ENCODE measurements at regions not wholly inside any gene's neighbourhood (a gene's known extent, or its start where the extent isn't known, plus 50 kb on each side); places are given as distances from the start of the nearest gene placed in this dataset.
"Not testable (repeated sequence)": the region's sequence is repeated elsewhere in the genome, so short reads cannot be mapped to it uniquely, and the experiment has no call there.

DNA sequence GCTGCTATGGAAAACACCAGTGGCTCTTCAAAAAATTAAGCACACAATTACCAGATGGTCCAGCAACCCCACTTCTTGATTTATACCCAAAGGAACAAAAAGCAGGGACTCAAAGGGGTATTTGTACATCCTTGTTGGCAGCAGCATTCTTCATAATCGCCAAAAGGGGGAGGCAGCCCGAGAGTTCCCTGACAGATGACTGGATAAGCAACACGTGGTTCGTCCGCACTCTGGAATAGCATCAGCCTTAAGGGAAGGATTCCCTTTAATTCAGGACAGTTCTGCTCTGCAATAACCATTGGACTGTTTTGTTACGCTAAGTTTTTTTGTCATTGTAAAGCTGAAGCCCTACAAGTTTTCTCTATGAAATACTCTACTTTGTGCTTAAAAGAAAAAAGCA lies 76.7 kb upstream of the TWIST2 start:
- DNase-seq = no peak

DNA sequence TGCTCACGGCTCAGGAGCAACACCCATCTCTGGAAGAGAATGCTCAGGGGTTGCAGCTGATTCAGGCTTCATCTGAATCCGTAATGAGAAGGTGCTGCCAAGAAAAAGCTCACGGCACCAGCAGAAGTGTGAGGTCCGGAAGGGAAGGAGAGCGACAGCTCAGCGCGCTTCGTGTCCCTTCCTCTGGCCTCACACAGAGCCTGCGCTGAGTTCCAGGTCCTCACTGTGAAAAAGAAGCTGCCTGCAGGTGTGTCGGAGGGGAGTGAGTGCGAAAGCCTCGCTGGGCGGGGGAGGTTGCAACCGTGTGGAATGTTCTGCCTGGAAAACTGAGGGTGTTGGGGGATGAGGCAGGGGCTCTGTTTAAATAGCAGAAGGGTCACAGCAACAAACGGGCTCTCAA lies 76.2 kb upstream of the TWIST2 start:
- no peak for DNase-seq

GRCh38 chr2:238772635-238773297 lies 75.1 kb upstream of the TWIST2 start:
- DNase-seq = no peak

DNA sequence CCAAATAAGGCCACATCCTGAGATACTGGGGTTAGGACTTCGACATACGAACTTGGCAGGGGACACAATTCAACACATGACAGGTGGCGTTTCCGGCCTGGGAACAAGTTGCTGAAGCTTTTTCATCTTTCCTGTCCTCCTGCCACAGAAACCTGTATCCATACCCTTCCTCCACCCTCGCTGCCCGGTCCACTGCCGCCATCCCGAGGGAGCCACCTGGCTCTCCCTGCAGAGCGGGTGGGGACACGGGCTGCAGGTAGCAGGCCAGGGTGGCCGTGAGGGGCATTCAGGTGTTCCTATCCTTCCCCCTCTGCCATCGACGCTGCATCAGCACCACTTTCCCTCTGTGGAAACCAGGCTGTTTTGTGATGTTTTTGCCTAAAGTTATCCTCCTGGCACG lies 74.4 kb upstream of the TWIST2 start:
- DNase-seq = no peak

- DNase-seq = no peak
Observed at GRCh38 chr2:238774071-238774470, 73.8 kb upstream of the TWIST2 start.

- DNase-seq = no peak
Observed at GRCh38 chr2:238774980-238775509, 72.8 kb upstream of the TWIST2 start.

- DNase-seq = no peak
Observed at GRCh38 chr2:238775591-238775990, 72.3 kb upstream of the TWIST2 start.

GRCh38 chr2:238776003-238776760 lies 71.7 kb upstream of the TWIST2 start:
- no peak for DNase-seq

- not testable (repeated sequence) for DNase-seq
Observed at GRCh38 chr2:238776761-238777046, 71.2 kb upstream of the TWIST2 start.

DNA sequence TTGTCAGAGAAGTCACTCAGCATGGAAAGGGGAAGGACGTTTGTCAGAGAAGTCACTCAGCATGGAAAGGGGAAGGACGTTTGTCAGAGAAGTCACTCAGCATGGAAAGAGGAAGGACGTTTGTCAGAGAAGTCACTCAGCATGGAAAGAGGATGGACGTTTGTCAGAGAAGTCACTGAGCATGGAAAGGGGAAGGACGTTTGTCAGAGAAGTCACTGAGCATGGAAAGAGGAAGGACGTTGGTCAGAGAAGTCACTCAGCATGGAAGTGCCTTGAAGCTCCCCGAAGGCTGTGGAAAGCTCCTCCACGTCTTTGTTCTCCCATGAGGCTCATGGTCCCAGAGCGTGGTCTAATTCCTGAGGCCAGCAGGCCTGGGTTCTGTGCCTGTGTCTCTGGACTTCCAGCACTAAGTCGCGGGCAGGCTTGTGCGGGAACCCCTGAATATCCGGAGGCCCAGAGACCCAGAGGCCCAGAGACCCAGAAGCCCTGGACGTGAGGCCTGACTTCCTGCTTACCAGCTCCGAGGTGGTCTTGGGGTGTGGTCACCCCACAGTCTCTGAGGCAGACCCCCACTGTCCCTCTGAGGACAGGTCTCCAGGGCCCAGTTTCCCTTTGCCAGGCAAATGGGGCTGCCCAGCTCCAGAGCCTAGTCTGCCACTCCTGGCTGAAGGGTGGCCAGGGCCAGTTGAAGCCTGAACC lies 70.4 kb upstream of the TWIST2 start:
- no peak for DNase-seq

DNA sequence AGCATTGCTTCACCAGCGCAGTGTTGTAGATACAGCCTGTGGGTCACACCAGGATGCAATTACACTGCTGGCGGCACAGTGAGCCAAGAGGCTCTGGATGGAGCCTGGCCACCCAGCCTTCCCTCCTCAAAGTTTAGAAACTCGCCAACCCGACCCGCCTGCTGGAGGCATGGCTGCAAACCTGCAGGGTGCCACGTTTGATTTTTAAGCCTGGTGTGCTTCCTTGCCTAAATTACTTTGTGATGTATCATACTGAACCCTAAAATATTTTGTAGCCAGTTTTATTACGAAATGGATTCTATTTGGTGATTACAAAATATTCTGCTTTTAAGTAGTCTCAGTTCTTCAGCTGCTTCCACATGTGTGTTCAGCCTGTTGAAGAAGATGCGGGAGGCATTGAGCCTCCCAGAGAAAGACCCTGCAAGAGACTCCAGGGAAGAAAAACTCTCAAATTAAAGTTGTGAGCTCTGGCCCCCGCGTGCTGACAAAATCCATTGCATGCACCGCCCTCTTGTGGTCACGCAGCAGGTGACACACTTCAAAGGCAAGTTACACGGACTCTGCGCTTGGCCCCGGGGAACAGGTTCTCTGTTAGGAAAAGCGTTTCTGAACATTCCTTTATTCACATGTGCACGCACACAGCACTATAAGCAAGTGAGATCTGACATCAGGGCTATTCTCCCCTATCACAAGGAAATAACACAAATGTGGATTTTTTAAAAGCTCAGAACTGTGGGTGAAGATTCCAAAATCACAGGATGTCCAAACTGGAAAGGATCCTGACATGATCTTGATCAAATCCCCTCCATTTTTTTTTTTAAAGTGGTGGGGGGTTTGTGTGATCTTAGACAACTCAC lies 63.0 kb upstream of the TWIST2 start:
- peak; percentile 32 for DNase-seq

DNA sequence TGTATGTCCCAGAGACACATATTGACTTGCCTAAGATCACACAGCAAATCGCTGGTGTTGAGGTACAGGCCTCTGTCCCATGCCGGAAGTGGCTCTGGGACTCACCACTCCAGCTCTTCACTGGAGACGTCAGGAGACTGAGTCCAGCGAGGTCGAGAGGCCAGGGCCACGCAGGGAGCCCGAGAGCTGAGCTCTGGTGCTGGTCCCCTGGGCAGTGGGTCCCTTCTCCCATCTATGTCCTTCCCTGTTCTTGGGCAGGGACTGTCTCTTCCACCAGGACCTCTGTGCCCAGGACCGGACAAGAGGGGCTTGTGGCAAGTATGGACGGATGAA lies 62.4 kb upstream of the TWIST2 start:
- no peak for DNase-seq

- no peak for DNase-seq
Observed at GRCh38 chr2:238786379-238786778, 61.5 kb upstream of the TWIST2 start.

- DNase-seq = no peak
Observed at GRCh38 chr2:238786792-238787490, 60.9 kb upstream of the TWIST2 start.

GRCh38 chr2:238787501-238787900 lies 60.4 kb upstream of the TWIST2 start:
- no peak for DNase-seq

DNA sequence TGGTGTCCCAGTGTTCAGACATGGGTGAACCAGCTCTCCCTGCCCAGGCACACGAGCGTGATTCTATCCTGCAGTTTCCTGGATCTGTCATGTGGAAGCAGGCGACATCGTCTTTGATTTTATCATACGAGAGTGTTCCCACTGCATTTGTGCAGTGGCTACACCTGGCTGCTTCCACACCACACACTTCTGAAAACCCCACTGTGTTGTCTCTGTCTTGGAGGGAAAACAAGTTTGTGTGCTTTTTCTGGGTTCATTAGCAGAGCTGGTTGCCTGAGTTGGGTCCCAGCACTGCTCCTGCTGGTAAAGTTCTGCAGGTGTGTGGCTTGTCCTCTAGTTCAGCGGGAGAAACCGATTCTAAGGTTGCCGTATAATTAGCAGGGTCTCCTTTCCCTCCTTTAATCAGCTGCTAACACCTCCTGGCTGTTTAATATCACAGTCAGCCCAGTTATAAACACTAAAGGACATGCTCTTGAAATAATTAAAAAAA lies 58.5 kb upstream of the TWIST2 start:
- DNase-seq = no peak

GRCh38 chr2:238790126-238790832 lies 57.6 kb upstream of the TWIST2 start:
- DNase-seq = no peak

DNA sequence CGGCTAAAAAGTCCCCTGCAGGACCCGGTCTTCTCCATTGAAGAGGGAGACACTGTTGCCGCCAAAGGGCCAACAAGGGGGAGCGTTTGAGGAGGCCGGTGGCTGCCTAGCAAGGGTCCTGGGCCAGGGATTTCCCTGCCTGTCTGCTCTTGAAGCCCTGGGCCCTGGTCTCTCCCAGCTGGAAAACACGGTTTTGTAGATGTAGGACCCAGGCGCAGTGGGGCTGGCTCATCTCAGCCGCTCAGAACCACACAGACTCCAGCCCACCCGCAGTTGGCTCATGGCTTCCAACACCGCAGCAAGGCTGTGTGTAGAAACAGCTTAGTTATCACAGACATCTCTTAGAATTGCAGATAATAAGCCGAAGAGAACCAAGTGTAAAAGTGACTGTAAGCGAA lies 57.1 kb upstream of the TWIST2 start:
- no peak for DNase-seq

DNA sequence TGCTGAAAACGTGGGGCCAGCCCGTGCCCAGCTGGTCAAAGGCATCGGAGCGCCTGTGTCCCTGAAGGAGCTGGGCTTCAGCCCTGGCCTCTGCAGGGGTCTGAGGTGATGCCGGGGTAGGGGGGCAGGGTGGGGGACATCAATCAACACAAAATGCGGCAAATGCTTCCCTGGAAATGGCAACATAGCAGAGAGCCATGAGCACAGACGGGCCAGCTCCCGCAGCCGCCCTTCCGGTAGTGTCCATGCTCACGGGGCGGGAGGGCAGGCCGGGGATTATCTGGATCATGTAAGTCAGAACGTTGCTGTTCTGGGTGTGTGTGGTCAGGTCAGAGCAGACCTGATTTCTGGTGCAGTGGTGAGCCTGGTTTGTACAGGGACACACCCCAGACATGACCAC lies 56.5 kb upstream of the TWIST2 start:
- no peak for DNase-seq

DNA sequence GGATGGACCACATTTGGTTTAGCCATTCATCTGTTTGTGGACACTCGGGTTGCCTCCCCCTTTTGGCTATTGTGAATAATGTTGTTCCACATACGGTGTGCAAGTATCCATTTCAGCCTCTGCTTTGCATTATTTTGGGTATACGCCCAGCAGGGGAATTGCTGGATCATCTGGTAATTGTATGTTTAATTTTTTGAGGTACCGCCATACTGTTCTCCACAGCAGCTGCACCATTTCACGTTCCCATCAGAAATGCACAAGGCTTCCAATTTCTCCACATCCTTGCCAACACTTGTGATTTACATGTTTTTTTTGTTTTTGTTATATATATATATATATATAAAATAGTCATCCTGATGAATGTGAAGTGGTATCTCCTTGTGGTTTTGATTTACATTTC lies 54.6 kb upstream of the TWIST2 start:
- DNase-seq = no peak

DNA sequence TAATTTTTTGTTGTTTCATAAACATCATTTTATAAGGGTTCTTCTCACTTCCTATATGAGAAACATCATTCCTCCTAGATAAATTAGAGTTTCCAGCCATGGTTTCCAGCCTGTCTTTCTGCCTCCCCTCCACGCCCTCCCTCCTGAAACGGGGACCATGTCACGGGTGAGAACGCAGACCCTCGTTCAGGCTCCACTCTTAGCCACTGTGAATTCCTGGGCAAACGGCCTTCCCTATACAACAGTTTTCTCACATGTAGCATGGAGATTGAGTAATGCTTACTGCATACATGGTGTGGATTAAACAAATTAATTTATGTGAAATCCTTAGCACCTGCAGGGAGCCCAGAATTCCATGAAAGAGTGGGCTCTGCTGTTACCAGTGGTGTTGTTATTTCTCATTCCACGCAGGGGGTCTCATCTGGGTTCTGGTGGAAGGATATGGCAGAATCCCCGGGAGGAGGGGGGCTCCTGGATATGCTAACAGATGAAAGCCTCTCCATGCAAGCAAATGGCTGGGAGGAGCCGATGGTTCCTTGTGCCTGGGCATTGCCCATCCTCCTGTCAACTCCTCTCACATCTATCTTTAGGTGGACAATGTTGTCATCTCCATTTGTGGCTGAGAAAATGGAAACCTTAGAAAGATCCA lies 54.0 kb upstream of the TWIST2 start:
- no peak for DNase-seq
